ENCODE measurements at regions not wholly inside any gene's neighbourhood (a gene's known extent, or its start where the extent isn't known, plus 50 kb on each side); places are given as distances from the start of the nearest gene placed in this dataset.

DNA sequence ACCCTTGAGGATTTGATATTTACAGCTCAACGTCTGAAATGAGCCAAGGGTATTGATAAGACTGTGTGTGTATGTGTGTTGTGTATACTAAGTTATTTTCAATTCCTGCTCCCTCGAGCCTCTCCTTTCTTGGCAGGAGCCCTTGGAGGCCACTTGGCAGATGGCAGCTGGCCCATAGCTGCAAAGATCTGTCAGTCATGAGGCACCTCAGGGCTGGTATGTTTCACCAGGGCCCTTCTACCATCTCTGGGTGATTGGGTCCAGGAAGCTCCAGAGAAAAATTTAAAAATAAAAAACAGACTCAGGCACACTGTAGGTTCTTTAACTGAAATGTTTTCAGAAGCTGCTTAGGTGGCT lies 355.7 kb downstream of the HAPSTR1 start:
- no peak for TF ChIP-seq GATA3 (IDR thresholded peaks at IDR 0.05; ENCODE audit: low read depth, low read length)

DNA sequence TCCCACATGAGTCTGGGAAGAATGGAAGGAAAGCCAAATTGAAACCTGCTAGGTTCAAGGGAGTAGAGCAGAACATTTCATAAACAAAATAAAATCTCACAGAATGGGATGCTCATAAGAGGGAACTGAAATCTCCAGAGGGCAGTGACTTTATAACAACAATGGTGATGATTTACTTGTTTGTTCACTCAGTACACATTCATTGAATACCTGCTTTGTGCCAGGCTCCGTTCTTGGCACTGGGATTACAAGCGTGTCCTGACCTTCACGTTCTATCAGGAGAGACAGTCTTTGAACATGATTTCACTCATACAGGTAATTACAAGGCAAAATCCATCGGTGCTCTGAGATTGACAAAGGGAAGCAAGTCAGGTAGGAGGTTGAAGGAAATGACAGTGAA lies 356.3 kb downstream of the HAPSTR1 start:
- TF ChIP-seq GATA2 (IDR thresholded peaks at IDR 0.05; ENCODE audit: low read depth, low read length) (no peak), GATA3 (IDR thresholded peaks at IDR 0.05; ENCODE audit: low read depth, low read length) (no peak)

DNA sequence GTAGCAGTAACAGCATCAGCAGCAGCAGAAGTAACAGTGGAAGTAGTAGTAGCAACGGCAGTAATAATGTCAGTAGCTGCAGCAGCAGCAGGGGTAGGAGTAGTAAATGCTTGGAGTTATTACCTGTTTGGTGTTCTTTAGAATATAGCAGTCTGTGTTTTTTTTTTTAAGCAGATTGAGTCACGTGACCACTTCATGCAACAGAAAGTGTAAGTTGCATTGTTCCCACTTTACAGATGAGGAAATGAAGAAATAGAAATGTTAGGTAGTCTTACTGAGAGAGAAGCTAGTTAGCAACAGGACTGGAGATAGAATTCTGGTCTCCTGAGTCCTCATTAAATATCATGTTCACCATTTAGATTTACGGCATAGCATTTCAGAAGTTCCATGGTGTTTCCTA lies 358.2 kb downstream of the HAPSTR1 start:
- TF ChIP-seq GATA3 (IDR thresholded peaks at IDR 0.05; ENCODE audit: low read depth, low read length) (no peak), GATA2 (IDR thresholded peaks at IDR 0.05; ENCODE audit: low read depth, low read length) (no peak)

DNA sequence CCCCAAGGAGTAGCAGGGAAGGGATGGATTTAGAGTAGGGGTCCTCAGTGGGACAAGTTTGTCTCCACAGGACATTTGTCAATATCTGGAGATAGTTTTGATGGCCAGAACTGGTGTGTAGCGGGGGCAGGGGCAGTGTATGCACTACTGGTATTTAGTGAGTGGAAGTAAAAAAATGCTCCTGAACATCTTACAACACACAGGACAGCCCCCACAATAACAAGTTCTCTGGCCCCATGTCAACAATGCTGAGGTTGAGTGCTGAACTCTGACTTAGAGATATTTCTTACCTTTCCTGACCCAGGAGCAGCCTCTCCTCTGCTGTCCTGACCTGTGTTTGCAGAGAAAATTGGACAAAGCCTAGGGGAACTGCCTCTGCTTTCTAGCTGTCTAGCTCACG lies 365.8 kb downstream of the HAPSTR1 start:
- TF ChIP-seq GATA2 (IDR thresholded peaks at IDR 0.05; ENCODE audit: low read depth, low read length) (no peak), GATA3 (IDR thresholded peaks at IDR 0.05; ENCODE audit: low read depth, low read length) (no peak)

DNA sequence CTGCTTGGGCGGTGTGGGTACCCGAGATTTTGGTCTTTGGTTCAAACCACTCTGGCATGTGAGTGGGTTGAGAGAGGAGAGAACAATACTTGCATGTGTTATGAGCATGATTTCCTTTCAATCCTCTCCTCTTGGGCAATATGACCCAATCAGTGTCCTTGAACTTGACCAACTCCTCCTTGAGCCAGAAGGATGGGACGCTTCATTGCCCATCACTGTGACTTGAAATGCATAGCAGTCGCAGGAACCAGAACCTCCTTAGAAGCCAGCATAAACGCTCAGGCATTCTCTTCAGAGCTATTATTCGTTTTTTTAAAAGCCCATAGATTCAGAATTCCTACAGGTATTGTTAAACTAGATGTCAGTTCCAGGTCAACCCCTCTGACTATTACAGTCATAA lies 367.4 kb downstream of the HAPSTR1 start:
- TF ChIP-seq GATA3 (IDR thresholded peaks at IDR 0.05; ENCODE audit: low read depth, low read length) (no peak), GATA2 (IDR thresholded peaks at IDR 0.05; ENCODE audit: low read depth, low read length) (no peak)

DNA sequence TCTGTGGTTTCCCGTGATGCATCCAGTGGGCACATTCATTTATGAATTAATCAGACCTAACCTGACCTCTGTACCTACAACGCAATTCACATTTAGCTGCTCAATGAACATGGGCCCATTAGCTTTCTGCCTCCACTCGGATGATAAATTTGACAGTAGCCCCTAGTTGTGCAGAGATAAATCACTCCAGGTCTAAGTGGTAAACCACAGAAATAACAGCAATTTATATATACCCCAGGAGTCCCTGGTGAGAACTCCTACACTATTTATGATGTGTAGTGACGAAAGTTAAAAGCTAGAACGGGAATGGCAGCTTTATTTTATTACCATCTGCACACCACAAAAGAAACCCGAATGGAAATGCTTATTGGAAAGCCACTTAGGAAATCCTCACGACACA lies 371.5 kb downstream of the HAPSTR1 start:
- no peak for TF ChIP-seq GATA2 (IDR thresholded peaks at IDR 0.05; ENCODE audit: low read depth, low read length)
- no peak for TF ChIP-seq GATA3 (IDR thresholded peaks at IDR 0.05; ENCODE audit: low read depth, low read length)

DNA sequence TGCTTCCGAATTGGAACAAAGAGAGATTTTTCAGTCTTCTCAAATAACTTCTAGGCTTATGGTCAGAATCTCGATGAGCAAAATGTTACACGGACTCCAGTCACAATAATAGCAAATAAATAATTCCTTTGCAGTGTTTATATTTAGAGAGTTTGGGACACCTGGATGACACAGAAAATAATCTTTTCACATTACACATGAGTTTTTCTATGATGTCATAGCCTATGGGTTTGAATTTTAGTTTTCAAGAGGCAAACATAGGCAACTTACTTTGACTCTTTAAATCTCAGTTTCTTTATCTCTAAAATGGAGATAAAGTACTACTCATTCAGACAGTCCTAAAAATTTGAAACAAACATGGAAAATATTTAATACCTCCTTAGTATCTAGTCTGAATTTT lies 372.0 kb downstream of the HAPSTR1 start:
- no peak for TF ChIP-seq GATA3 (IDR thresholded peaks at IDR 0.05; ENCODE audit: low read depth, low read length)
- TF ChIP-seq GATA2 (IDR thresholded peaks at IDR 0.05; ENCODE audit: low read depth, low read length), result no peak

DNA sequence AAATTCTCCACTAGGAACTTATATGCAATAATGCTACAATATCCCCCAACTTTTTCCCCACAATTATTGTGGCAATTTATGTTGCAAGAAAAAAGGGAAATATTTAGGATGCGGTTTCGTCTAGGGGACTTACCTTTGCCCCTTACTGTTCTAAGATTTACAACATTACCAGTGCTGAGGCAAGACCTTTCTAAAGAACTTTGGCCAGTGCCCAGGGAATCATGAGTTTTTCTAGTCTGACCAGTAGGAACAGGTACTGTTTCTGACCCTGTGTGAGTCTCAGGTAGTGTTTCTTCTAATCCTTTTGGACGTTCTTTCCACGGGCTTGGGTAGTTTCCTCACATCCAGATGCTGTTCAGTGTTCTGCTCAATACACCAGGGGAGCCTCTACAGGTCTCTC lies 373.7 kb downstream of the HAPSTR1 start:
- TF ChIP-seq GATA3 (IDR thresholded peaks at IDR 0.05; ENCODE audit: low read depth, low read length), result no peak
- no peak for TF ChIP-seq GATA2 (IDR thresholded peaks at IDR 0.05; ENCODE audit: low read depth, low read length)

DNA sequence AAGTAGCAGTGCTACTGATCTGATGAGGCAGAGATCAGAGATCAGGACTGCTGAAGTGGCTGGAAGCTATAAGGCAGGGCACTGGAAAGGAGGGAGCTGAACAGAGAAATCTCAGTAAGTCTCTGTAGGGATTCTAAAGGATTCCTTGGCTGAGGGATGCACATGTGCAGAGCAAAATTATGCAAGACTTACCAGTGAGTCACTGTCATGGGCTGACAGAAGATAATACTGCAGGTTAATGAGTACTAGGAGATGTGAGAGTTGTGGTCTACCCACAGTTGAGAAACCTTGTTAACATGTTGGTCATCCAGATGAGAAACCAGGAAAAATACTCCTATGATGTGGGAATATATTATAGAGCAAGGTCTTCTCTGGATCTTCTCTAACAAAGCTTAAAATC lies 378.1 kb downstream of the HAPSTR1 start:
- TF ChIP-seq GATA3 (IDR thresholded peaks at IDR 0.05; ENCODE audit: low read depth, low read length) (no peak), GATA2 (IDR thresholded peaks at IDR 0.05; ENCODE audit: low read depth, low read length) (no peak)

DNA sequence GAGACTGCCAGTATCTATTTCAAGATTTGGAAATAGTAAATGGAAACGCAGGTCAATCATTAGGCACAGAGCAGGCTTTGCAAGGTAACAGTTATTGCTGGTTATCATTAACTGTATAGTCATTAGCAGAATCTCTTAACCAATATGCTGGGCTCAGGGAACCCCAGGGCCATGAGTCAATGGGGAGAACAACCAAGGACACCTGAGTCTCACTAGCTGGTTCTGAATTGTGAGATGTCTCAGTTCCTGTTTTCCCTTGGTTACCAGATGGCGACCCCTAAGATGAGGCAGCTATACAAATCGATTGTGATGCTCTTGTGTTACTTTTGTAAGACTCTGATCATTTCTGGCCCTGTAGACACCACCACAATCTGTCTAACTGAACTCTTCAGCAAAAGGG lies 385.3 kb downstream of the HAPSTR1 start:
- TF ChIP-seq GATA2 (IDR thresholded peaks at IDR 0.05; ENCODE audit: low read depth, low read length) (no peak), GATA3 (IDR thresholded peaks at IDR 0.05; ENCODE audit: low read depth, low read length) (no peak)

DNA sequence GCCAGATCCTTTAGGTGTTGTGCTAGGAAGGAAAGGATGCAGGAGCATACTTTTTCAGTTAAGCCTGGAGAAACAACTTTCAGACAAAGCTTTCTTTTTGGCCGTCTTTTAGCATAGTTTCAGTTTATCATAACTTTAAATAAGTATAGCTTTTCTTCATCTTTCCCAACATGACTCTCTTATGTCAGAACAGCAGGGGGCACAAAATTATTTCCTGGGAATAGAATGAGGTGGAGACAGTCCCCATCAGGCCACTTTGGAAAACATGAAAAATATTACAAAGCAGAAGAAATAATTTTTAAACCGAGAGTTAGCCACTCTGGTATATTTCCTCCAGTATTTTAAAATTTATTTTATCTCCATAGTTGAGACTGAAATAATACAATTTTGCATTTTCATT lies 387.6 kb downstream of the HAPSTR1 start:
- TF ChIP-seq GATA3 (IDR thresholded peaks at IDR 0.05; ENCODE audit: low read depth, low read length), result no peak
- TF ChIP-seq GATA2 (IDR thresholded peaks at IDR 0.05; ENCODE audit: low read depth, low read length), result no peak

DNA sequence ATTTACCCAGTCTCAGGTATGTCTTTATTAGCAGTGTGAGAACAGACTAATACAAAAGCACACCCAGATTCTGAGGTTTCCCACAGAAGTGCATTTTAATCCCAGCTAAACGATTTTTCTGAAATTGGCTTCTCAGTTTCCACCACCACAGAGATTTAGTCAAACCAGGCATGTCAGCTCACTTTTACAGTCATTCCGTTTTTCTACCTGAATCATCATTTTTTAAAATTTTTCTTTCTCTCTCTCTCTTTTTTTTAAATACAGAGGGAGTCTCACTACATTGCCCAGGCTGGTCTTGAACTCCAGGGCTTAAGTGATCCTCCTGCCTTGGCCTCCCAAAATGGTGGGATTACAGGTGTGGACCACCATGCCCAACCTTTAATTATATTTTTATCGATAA lies 389.1 kb downstream of the HAPSTR1 start:
- TF ChIP-seq GATA3 (IDR thresholded peaks at IDR 0.05; ENCODE audit: low read depth, low read length), result no peak
- no peak for TF ChIP-seq GATA2 (IDR thresholded peaks at IDR 0.05; ENCODE audit: low read depth, low read length)

DNA sequence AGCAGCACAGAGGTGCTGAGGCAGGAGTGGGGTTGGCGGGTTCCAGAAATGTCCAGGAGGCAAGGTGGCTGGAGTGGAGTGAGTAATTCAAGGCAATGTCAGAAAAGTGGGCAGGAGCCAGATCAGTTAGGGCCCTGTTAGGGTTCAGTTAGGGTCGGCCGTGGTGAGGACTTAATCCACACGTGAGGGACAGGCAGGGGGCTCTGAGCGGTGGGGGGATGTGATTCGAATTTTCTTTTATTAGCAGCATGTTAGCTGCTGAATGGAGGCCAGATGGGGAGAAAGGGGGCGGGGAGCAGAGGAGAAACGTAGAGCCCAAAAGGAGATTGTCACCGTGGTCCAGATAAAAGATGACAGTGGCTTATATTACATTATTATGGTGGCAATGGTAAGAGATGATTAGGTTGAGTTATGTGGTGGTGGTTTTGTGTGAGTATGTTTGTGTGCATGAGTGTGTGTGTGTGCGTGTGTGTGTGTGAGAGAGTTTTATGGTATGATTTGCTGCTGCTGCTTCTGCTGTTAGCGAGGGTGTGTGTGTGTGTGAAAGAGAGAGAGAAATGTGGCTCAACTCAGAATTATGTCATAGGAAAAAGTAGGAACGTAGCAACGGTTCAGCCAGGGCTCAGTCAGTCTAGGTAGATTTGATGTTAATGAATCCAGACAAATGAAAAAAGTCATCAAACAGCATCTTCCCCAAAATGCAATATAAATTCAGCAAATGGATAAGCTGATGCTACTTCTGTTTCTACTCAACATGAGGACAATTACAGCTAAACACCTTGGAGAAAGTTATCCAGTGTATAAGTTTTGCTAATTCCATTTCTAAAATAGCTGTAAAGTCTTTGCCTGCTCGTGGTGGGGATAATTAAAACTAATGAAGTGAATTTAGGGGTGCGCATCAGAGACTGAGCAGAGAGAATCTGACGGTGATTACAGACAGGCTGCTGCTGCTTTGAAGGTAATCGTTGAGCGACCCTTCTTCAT lies 390.6 kb downstream of the HAPSTR1 start:
- TF ChIP-seq GATA3 (IDR thresholded peaks at IDR 0.05; ENCODE audit: low read depth, low read length) (no peak), GATA2 (IDR thresholded peaks at IDR 0.05; ENCODE audit: low read depth, low read length) (no peak)

DNA sequence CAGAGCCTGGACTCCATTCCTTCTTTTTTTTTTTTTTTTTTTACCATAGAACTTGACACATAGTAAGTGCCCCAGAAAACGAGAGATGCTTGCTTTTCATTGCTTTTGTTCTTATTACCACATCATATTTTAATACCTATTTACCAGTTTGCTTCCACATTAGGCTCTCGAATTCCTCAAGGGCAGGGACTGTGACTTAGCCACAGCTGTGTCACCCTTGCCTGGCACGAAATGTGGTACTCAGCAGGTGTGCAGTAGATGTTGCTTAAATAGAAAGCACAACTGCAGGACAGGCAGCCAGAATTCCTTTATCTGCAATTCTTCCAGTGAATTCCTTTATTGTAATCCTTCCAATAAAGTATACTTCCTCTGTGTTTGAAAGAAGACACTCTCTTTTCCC lies 393.0 kb downstream of the HAPSTR1 start:
- TF ChIP-seq GATA3 (IDR thresholded peaks at IDR 0.05; ENCODE audit: low read depth, low read length) (no peak), GATA2 (IDR thresholded peaks at IDR 0.05; ENCODE audit: low read depth, low read length) (no peak)

DNA sequence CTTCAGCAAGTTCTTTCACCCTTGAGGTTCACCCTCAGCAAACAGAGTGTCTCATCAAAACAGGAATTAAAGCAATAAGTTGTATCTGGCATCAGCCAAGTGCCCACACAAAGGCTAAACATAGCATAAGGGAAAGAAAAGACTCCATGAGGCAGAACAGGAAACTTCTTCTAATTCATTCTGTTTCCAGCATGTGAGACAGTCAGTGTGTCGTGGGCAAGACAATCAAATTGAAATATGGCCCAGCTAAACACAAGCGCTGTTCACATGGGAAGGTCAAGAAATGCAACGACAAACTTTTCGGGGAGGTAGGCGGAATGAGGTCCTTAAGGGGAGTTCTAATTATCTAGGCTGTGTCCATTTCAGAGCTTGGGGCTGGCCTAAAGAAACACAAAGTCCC lies 393.4 kb downstream of the HAPSTR1 start:
- TF ChIP-seq GATA2 (IDR thresholded peaks at IDR 0.05; ENCODE audit: low read depth, low read length), result no peak
- no peak for TF ChIP-seq GATA3 (IDR thresholded peaks at IDR 0.05; ENCODE audit: low read depth, low read length)

Measured in SH-SY5Y (cell line).